ENCODE measurements at regions not wholly inside any gene's neighbourhood (a gene's known extent, or its start where the extent isn't known, plus 50 kb on each side); places are given as distances from the start of the nearest gene placed in this dataset.

DNA sequence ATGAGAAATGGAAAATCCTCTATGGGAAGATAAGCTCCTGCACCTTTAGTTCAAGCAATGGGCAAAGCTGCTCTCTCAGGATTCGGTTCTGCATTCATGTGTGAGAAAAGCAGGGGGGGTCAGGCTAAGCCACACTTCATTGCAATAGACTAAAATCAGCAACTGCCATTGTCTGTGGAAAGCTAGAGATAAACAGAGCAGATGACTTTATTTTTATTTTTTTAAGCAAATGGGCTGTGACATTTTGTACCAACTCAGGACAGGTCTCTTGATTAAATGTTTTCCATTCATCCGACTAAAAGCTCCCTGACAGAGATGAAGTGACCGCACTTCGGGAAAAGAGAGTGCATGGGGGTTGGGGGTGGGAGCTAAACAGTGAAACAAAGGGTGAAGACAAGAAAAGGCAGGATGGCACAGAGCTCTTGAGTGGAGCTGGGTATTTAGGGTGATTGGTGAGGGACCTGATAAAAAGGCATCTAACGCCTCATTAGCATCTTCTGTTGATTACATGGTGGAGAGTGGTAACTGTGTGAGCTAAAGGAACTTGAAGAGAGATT lies 987.4 kb downstream of the TUSC7 start:
- TF ChIP-seq CTCF (IDR thresholded peaks at IDR 0.05; ENCODE audit: low read length) (no peak), EZH2 (optimal IDR thresholded peaks at IDR 0.05; ENCODE audit: low read depth, low read length) (no peak)

Measured in MM.1S (cell line).